HG03565 (cell line): ENCODE measurements at regions not wholly inside any gene's neighbourhood (a gene's known extent, or its start where the extent isn't known, plus 50 kb on each side); places are given as distances from the start of the nearest gene placed in this dataset.
"Not testable (repeated sequence)": the region's sequence is repeated elsewhere in the genome, so short reads cannot be mapped to it uniquely, and the experiment has no call there.

Experiments
- ATAC-seq: cut with Tn5 transposase; IDR thresholded peaks from one replicate; pipeline ENCODE4 v1.9.1; 2021; ENCODE audit warnings: mild to moderate bottlenecking, moderate library complexity; ENCODE audit not compliant: unreplicated experiment

GRCh38 chr7:6937746-6938145, 111.7 kb upstream of the CCZ1B start:
- not testable (repeated sequence) for ATAC-seq

- ATAC-seq, result not testable (repeated sequence)
These were observed 112.2 kb upstream of the CCZ1B start for GRCh38 chr7:6938284-6938683.

GRCh38 chr7:6939126-6939525, 113.1 kb upstream of the CCZ1B start:
- ATAC-seq, result not testable (repeated sequence)

- ATAC-seq, result not testable (repeated sequence)
These were observed 113.8 kb upstream of the CCZ1B start for GRCh38 chr7:6939896-6940295.

- ATAC-seq, result not testable (repeated sequence)
These were observed 120.8 kb upstream of the CCZ1B start for GRCh38 chr7:6946873-6947272.

GRCh38 chr7:6950231-6950630, 124.2 kb upstream of the CCZ1B start:
- ATAC-seq, result not testable (repeated sequence)

GRCh38 chr7:6951553-6951952, 125.5 kb upstream of the CCZ1B start:
- not testable (repeated sequence) for ATAC-seq

- not testable (repeated sequence) for ATAC-seq
These were observed 127.2 kb upstream of the CCZ1B start for GRCh38 chr7:6953138-6953797.

- not testable (repeated sequence) for ATAC-seq
These were observed 127.7 kb upstream of the CCZ1B start for GRCh38 chr7:6953798-6954181.

GRCh38 chr7:6955385-6955784, 129.3 kb upstream of the CCZ1B start:
- ATAC-seq, result not testable (repeated sequence)

- ATAC-seq, result not testable (repeated sequence)
These were observed 130.0 kb upstream of the CCZ1B start for GRCh38 chr7:6955990-6956566.

- not testable (repeated sequence) for ATAC-seq
These were observed 132.3 kb upstream of the CCZ1B start for GRCh38 chr7:6958371-6958770.

- ATAC-seq, result not testable (repeated sequence)
These were observed 133.9 kb upstream of the CCZ1B start for GRCh38 chr7:6959942-6960341.

GRCh38 chr7:6962871-6963270, 136.8 kb upstream of the CCZ1B start:
- ATAC-seq, result not testable (repeated sequence)

- ATAC-seq, result not testable (repeated sequence)
These were observed 139.0 kb upstream of the CCZ1B start for GRCh38 chr7:6965051-6965450.

GRCh38 chr7:6970180-6970579, 144.1 kb upstream of the CCZ1B start:
- not testable (repeated sequence) for ATAC-seq

- not testable (repeated sequence) for ATAC-seq
These were observed 148.8 kb upstream of the CCZ1B start for GRCh38 chr7:6974876-6975275.

GRCh38 chr7:6975346-6975745, 149.3 kb upstream of the CCZ1B start:
- not testable (repeated sequence) for ATAC-seq

- not testable (repeated sequence) for ATAC-seq
These were observed 151.3 kb upstream of the CCZ1B start for GRCh38 chr7:6977368-6977767.

- not testable (repeated sequence) for ATAC-seq
These were observed 152.3 kb upstream of the CCZ1B start for GRCh38 chr7:6978326-6978725.

- ATAC-seq, result not testable (repeated sequence)
These were observed 153.4 kb upstream of the CCZ1B start for GRCh38 chr7:6979456-6979855.

GRCh38 chr7:6982375-6982774, 156.3 kb upstream of the CCZ1B start:
- ATAC-seq, result not testable (repeated sequence)
